HG02870 (cell line): ENCODE measurements at regions not wholly inside any gene's neighbourhood (a gene's known extent, or its start where the extent isn't known, plus 50 kb on each side); places are given as distances from the start of the nearest gene placed in this dataset.

Experiments used
- ATAC-seq: cut with Tn5 transposase; IDR thresholded peaks from one replicate; pipeline ENCODE4 v1.9.1; 2021; ENCODE audit warnings: mild to moderate bottlenecking, moderate library complexity; ENCODE audit not compliant: unreplicated experiment

GRCh38 chr9:13568841-13569601, 289.5 kb upstream of the MPDZ start:
- no peak for ATAC-seq

GRCh38 chr9:13568405-13568804, 288.9 kb upstream of the MPDZ start:
- ATAC-seq = no peak

- ATAC-seq = no peak
These were observed 288.3 kb upstream of the MPDZ start for GRCh38 chr9:13567833-13568232.

GRCh38 chr9:13557746-13558145, 278.3 kb upstream of the MPDZ start:
- no peak for ATAC-seq

GRCh38 chr9:13556656-13557055, 277.2 kb upstream of the MPDZ start:
- ATAC-seq = no peak

DNA sequence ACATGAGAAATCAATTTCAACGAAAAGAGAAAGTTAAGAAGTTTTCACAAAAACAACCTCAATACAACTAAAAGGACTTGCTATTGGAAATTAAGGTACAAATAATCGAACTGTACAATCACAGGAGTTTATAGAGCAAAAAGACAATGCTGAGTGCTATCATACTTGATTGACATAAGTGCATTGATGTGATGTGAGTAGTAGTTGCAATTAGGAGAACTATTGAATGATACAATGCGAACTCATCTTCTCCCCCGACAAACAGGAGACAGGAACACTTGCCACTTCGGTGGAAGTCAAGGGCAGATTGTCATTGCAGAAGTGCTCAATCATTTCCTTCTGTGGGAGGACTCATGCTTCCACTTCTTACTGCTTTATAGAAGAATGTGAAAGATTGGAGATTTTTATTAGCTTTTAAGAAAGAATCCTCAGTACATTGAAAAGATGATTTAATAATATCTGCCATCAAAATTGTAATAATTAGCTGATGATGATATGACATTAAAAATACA, 276.6 kb upstream of the MPDZ start:
- ATAC-seq = no peak

- ATAC-seq = no peak
These were observed 276.0 kb upstream of the MPDZ start for GRCh38 chr9:13555516-13555915.

- ATAC-seq = no peak
These were observed 275.1 kb upstream of the MPDZ start for GRCh38 chr9:13554626-13555025.

DNA sequence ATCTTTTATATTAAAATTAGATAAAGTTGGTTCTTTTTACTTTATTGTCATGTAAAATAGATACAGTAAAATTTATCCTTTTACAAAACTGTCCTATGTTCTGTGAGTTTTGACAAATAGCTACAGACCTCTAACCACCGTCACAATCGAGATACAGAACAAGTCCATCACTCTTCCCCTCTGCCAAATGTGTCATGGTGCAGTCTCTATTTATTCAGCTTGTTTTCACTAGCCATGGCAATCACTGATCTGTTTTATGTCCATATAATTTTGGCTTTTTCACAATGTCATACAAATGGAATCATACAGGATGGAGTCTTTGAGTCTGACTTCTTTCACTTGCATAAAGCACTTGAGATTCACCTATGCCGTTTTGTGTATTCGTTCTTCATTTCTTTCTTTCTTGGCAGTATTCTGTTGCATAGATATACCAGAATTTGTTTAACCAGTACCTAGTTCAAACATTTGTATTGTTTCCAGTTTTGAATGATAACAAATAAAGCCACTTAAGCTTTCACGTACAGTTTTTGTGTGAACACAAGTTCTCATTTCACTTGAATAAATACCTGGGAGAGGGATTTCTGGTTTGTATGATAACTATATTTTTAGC, 273.2 kb upstream of the MPDZ start:
- no peak for ATAC-seq

DNA sequence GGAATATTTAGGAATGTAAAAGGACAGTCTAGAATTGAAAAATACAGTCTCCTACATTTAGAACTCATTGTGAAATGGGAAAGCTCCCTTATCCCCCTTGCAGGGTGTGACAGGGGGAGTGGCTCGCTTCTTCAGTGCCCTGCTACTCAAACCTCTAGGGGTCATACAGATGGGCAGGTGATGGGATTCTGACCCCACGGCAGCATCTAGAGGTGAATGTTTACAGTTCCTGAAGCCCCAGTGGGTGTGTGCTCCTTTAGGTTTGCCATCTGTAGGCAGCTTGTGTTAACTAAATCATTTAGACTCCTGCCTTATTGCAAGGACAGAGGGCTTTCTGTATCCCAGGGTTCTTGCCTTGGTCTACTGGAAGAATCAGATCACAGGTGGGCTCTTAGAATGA, 271.0 kb upstream of the MPDZ start:
- ATAC-seq = no peak

- ATAC-seq = no peak
These were observed 269.0 kb upstream of the MPDZ start for GRCh38 chr9:13548535-13548934.

- ATAC-seq = no peak
These were observed 255.6 kb upstream of the MPDZ start for GRCh38 chr9:13535141-13535540.

DNA sequence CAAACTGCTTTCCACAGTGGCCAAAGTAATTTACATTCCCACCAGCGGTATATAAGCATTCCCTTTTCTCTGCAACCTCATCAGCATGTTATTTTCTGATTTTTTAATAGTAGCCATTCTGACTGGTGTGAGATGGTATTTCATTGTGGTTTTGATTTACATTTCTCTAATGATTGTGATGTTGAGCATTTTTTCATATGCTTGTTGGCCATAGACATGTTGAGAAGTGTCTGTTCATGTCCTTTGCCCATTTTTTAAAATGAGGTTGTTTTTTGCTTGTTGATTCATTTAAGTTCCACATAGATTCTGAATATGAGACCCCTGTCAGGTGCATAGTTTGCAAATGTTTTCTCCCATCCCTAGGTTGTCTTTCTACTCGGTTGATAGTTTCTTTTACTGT, 254.5 kb upstream of the MPDZ start:
- no peak for ATAC-seq

- ATAC-seq = no peak
These were observed 252.9 kb upstream of the MPDZ start for GRCh38 chr9:13532407-13532806.

- no peak for ATAC-seq
These were observed 250.0 kb upstream of the MPDZ start for GRCh38 chr9:13529321-13530104.

- no peak for ATAC-seq
These were observed 244.8 kb upstream of the MPDZ start for GRCh38 chr9:13524245-13524644.

GRCh38 chr9:13520069-13520468, 240.6 kb upstream of the MPDZ start:
- no peak for ATAC-seq

DNA sequence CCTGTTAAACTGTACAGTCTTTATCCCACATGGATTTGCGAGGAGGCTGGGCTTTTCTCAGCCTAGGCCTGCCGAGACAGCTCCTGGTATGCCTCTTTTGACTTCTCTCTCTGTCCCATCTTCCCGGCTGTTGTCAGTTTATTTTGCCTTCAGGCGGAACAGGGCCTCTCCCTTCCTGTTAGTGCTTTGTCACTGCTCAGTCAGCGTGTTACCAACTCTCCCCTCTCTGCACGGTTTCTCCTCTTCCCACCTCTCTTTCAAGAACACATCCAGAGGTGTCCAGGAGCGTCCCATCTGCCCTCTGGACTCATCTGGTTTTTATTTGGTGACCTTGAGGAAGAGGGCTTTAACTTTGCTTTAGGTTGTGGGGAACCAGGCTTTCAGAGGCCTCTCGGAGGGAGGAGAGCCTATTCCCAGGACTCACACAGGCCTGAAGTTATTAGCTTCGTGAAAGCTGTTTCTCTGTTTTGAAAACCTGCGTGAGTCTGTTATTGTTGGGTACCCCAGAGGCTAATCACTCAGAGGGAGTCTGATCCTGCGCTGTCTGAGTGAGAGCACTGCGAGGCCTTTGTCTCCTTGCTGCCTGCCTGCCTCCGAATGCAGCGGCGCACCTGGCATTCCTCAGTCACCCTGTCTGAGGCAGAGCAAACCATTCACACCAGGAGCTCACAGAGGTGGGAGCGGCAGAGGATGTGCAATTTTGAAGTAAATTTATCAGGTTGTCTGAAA, 234.4 kb upstream of the MPDZ start:
- ATAC-seq = no peak

DNA sequence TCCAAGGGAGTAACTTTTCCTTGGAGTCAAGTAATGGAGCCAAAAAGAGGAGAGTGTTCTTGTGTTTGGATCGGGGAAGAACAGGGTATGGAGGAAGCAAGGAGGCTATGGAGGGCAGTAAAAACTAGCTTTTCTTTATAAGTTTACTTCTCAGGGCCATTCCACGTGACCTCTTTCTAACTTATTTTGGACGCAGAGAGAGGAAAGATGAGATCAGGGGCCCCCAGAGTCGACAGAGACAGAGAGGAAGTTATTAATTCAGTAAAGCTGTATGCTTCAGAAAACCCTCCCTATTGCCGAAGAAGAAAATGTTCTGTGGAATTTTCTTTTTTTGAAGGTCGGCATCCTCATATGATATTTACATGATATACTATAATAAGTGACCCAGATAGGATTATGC, 233.8 kb upstream of the MPDZ start:
- no peak for ATAC-seq

GRCh38 chr9:13508681-13509080, 229.2 kb upstream of the MPDZ start:
- no peak for ATAC-seq

DNA sequence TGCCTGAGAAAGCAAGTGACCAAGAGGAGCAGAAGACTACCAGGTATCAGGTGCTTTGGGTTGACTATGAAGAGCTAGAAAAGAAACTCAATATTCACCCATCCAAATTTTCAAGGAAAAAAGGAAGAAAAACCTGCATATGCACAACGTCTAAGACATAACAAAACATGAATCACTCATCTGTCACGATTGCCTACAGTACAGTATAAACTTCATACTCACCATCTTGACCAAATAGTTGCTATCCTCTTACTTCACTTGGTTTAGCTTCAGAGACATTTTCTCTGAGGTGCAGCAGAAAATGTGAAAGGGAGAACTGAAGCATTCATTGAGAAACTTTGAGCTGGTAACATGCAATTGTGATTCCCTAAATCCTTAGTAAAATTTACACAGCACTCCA, 228.6 kb upstream of the MPDZ start:
- no peak for ATAC-seq
